HG02943 (cell line): ENCODE measurements at regions not wholly inside any gene's neighbourhood (a gene's known extent, or its start where the extent isn't known, plus 50 kb on each side); places are given as distances from the start of the nearest gene placed in this dataset.
"Not testable (repeated sequence)": the region's sequence is repeated elsewhere in the genome, so short reads cannot be mapped to it uniquely, and the experiment has no call there.

ENCODE experiments used
- ATAC-seq: cut with Tn5 transposase; IDR thresholded peaks from one replicate; pipeline ENCODE4 v1.9.1; 2021; ENCODE audit warnings: mild to moderate bottlenecking, low read depth, moderate library complexity; ENCODE audit not compliant: unreplicated experiment

DNA sequence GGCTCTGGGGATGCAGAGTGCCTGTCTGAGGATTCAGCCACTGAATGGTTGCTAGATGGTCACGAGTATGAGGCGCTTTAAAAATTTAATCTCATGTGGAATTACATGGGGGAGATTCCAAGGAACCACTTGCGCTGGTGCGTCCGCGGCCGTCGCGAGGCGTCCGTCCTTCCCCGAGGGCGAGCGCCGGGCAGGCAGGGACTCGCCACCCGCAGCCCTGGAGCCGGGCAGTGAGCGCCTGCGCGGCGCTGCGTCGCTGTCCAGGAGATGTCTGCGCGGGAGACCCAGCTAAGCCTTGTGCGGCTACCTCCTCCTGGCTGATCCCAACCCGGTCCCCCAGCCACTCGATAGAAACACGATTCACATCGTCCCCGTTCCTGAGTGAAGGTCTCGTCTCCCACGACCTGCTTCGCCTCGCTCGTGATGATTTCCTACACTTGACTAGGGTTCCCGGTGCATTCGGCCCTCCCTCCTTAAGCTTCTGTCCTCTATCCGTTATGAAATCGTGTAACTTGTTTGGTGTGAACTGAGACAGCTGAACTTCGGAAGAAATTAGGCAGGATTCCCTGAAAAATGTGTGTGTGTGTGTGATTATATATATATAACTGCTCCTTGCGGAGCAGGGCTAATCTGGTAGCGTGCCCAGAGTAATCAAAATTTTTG lies 536.4 kb downstream of the PRIM2 start:
- ATAC-seq: not testable (repeated sequence)

DNA sequence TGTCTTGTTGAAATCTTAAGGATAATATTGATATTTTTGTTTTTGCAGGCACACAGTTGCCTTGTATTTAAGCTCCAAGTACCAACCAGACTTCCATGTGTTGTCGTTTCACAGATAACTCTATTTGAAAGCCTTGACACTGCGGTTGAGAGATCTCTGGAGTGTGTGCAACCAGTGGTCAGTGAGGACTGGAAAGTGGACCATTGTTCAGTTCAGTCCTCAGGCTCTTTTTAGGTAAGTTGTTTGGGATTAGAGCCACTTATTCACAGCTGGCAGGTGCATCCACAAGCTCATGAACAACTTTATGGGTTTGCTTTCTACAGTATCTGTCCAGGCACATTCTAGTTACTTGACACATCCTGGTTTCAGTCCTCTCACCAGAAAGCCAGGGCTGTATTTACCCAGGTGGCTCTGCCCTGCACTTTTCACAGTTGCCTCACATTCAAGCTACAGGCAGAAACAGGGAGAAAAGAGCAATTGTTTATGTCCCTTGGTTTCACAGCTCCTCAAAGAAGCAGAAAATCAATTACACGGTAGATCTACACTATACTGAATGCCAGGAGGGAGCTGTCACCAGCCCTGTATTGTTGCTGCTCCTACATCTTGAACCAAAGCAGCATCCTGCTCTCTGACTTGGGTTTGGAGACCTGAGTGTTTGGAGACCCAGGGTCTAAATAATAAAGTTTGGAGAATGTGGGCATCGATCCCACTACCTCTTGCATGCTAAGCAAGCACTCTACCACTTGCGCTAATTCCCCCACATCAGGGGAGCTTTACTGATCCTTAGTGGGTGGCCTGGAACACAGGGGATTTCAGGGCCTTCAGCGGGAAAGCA lies 543.3 kb downstream of the PRIM2 start:
- not testable (repeated sequence) for ATAC-seq

DNA sequence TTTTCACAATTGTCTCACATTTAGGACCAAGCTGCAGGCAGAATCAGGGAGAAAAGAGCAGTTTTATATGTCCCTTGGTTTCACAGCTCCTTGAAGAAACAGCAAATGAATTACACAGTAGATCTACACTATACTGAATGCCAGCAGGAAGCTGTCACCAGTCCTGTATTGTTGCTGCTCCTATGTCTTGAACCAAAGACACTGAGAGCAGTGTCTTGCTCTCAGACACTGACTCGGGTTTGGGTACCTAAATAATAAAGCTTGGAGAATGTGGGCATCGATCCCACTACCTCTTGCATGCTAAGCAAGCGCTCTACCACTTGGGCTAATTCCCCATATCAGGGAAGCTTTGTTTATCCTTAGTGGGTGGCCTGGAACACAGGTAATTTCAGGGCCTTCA lies 552.7 kb downstream of the PRIM2 start:
- ATAC-seq: not testable (repeated sequence)

DNA sequence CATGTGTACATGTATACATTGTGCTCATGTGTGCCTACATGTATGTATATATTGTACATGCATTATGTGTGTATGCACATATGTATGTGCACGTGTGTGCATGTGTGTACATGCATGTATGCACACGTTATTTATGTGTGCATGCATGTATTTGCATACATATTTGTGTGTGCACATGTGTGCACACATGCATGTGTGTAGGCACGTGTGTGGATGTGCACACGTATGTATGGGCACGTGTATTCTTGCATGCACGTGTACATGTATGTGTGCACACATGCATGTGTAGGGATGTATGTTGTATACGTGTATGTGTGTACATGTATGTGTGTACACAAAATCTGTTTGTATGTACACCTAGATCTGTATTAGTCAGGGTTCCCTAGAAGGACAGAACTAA lies 556.0 kb downstream of the PRIM2 start:
- not testable (repeated sequence) for ATAC-seq

DNA sequence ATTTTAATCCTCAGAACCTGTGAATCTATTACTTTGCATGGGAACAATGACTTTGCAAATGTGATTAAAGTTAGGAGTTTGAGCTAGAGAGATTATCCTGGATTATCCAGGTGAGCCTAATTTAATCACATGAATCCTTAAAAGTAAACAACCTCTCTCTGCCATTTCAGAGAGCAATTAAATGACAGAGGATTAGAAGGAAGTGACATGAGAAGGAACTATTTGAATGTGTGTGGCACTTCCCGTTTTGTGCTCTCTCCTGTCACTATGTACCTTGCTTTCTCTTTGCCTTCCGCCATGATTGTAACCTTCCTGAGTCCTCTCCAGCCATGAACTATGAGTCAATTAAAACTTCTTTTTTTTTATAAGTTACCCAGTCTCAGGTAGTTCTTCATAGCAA lies 559.2 kb downstream of the PRIM2 start:
- ATAC-seq: not testable (repeated sequence)

DNA sequence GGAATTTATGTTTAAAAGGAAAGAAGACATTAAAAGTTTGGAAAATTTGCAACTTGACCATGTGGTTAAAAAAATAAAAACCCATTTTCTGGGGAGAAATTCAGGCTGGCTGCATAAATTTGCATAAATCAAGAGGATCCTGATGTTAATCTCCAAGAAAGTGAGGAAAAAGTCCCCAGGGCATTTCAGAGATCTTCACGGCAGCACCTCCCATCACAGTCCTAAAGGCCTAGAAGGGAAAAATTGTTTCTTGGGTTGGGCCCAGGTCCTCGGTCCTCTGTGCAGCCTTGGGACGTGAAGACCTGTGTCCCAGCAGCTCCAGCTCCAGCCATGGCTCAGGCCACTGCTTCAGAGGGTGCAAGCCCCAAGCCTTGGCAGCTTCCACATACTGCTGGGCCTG lies 560.3 kb downstream of the PRIM2 start:
- not testable (repeated sequence) for ATAC-seq

DNA sequence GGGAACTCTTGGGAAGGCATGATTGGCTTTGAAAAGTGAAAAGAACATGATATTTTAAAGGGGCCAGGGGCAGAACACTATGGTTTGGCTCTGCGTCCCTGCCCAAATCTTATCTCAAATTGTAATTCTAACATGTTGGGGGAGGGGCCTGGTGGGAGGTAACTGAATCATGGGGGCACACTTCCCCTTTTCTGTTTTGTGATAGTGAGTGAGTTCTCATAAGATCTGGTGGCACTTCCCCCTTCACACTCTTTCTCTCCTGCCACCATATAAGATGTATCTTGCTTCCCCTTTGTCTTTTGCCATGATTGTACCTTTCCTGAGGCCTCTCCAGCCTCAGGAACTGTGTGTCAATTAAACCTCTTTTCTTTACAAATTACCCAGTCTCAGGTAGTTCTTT lies 561.4 kb downstream of the PRIM2 start:
- ATAC-seq: not testable (repeated sequence)

DNA sequence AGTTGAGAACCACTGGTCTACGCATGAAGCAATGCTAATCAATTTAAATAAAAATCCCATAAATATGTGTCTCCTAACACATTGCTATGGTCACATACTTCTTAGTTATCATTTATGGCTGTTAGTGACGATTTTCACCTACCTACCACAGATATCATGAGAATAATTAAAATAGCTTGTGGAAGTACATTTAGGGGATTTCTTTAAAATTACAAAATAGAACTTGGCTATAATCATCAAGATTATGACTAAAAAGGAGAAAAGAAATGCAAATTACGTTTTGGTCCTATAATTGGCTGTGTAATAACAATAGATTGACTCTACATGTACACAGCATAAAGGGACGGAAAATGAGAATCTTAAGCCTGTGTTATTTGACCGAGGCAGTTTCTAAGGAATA lies 581.4 kb downstream of the PRIM2 start:
- not testable (repeated sequence) for ATAC-seq

DNA sequence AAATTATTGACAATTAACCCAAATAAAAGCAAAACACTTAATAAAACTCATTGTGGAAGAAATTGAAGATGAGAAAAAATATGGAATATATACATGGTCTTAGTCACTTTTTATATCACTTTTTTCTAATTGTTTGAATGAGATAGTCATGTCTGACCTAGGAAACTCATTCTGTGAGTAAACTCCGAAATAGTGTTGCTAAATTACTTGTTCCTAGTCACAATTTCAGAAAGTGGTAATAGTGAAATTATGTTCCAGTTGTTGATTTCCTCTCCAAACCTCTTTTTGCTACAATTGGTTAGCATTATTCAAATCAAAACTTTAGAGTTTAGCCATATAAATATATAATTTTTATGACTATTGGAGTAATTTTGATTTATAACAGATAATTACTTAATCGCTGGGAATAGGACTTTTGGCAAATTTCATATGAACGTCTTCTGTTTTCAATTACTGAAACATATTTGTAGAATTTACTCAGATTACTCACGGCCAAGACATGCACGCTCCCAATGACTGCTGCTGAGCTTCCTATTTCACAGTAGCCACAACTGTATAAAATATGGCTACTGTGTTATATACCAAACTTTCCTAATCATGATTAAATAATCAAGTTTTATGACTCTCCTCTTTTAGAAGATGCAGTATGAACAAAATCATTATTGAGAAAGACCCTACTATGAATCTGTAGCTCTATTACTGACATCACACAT lies 583.4 kb downstream of the PRIM2 start:
- ATAC-seq: not testable (repeated sequence)

DNA sequence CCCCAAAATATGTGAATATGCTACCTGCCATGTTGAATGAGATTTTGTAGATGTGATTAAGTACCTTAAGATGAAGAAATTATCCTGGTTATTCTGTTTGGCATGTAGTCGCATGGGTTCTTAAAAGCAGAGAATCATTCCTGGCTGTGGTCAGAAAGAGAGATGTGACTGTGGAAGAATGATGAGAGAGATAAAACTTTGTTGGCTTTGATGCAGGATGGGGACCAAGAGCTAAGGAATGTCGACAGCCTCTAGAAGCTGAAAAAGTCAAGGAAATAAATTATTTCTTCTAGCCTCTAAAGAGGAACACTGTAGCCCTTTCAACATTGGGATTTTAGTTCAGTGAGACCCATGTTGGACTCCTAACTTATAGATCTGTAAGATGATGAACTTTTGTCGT lies 584.0 kb downstream of the PRIM2 start:
- ATAC-seq: not testable (repeated sequence)

DNA sequence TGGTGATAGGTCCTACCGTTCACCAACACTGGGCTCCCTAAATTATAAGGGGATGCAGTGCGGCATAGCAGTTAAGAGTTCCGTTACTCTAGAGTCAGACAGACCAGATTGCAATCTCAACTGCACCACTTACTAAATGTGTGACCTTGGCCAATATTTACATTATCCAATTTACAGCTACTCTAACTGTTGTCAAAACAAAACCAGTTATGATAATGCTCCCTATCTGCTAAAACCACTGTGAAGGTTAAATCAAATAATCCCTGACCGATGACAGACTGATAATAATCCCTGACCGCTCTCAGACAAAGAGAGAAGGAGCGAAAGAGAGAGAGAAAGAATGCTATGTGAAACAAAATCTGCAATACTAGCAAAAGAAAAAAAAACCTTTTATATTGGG lies 586.9 kb downstream of the PRIM2 start:
- not testable (repeated sequence) for ATAC-seq

DNA sequence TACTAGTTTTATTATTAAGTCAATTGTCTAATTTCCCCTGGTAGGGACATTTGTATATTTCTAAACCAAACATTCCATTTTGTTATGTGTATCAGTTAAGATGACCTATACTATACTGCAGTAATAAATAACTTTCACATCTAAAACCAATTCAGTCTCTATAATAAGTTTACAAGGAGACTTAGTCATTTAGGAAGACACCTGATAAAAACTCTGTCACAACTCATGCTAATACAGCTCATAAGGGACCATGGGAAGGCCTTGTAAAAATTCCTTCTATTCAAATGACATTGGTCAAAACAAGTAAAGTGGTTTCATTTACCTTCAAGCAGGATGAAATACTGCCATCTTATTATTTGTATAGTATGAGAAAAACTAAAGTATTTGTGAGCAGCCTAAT lies 597.9 kb downstream of the PRIM2 start:
- ATAC-seq: not testable (repeated sequence)

DNA sequence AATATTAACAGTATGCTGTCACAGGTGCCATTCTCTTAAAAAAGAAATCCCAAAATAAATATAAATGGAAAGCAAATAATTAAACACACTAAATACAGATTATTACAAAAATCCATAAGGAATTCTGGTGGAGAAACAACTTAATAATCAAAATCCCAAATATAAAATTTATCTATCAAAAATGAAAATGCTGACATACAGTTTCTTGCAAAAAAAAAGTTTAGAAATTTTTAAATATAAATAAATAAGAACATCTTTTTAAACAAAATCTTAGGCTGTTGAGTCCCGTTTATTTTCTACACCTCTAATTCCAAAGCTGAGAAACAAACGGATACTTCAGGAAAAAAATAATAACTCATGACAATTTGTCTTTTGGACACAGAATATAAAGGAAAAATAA lies 625.5 kb downstream of the PRIM2 start:
- not testable (repeated sequence) for ATAC-seq

DNA sequence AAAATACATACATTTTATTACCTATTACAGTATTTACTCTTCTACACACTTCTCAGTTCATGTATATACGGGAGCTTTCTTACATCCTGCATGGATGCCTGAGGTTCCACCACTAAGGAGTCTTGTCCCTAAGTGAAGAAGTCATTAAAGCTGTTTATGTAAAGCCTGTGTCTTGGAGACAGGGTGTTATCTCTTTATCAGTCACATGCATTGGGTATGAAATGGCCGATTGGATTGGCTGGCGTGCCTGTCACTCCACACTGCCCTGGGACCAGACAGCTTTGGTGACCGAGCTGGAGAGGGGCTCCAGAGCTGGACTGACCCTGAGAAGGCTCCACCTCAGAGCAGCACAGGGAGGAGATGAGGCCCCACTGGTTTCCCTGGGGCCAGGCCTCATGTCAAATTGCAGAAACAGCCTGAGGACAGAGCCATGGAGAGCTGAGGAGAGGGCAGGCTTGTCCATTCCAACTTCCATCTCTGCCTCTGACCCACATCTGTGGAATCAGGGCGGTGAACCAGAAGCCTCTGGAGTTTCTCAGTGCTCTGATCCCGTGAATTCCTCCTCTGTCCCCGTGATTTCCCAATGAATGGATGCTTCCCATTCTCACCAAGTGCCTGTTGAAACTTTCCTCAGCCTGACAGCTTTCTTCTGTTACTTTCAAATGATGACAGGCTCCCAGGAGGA lies 628.8 kb downstream of the PRIM2 start:
- ATAC-seq: not testable (repeated sequence)

DNA sequence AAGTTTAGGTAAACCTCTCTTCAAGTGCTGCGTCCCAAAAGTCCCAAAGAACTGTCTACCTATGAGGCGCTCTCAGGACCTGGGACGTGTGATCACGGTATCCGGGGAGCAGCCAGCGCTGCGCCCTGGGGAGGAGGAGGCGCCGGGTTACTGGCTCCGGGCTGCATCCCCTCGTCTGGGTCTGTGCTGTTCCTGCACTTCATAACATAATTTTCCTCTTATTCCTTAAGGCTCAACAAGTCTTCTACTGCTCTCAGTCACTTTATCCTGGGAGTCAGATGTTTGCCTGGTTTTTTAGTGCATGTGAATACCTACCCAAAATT lies 629.3 kb downstream of the PRIM2 start:
- not testable (repeated sequence) for ATAC-seq

DNA sequence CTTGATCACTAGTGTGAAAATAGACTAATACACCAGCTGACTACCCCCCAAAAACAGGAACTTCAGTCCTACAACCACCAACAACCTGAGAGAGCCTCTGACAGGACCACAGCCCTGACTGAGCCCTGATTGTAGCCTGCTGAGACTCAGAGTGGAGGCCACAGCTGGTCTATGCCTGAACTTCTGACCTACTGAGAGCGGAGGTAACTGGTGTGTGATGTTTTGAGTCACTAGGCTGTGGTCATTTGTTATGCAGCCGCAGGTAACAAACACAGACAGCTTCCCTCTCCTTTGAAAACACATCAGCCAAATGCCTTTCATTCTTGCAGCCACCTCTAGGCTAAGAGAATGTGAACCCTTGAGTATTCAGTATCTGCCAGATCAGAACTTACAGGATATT lies 631.1 kb downstream of the PRIM2 start:
- not testable (repeated sequence) for ATAC-seq

DNA sequence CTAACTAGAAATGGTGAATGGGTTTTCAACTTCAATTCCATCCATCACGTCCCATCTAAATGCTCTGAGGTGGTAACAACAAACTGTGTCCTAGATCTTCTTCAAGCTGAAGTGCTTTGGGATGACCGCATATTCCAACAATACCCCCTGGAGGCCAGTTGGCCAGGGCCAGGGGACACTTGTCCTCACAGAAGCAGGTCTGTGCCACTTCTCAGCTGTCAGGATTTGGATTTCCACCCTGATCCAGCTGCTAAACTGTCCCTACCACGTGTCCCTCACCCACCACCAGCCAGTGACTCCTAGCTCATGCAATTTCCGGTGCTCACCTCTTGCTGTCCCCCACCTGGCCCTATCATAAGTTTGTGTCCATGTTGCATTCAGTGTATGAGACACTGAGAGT lies 633.0 kb downstream of the PRIM2 start:
- not testable (repeated sequence) for ATAC-seq

DNA sequence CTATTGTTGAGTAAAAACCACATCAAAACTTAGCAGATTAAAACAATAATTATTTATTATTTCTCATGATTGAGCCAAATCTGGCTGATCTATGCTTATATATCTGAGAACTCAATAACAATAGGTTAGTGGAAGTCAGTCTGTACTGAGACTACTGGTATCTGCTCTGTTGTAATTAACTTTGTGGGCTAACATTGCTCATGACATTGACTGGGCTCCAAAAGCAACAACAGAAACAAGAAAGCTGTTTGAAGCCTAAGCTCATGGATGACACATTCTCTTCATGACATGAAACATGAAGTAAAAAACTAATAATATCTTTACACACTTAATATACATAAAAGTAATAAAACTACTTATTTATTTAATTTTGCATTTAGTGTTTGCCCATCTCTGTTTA lies 649.3 kb downstream of the PRIM2 start:
- ATAC-seq: not testable (repeated sequence)

DNA sequence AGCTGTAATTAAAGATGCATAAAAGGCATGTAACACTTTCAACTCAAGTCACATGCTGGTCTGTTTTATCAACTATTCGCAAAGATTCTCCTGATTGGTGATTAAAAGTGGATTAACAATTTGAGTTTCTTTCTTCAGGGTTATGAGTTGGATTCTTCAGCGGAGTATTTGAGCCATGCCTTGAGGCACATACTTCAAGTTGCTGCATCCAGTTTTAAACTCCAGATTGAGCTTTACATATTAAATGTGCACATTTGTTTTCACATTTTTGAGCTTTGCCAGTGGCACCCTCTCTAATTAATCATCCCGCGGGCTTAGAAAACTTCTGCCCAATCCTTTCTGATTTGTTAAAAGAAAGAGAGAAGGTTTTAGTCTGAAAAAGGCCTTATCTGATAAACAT lies 654.5 kb downstream of the PRIM2 start:
- not testable (repeated sequence) for ATAC-seq

DNA sequence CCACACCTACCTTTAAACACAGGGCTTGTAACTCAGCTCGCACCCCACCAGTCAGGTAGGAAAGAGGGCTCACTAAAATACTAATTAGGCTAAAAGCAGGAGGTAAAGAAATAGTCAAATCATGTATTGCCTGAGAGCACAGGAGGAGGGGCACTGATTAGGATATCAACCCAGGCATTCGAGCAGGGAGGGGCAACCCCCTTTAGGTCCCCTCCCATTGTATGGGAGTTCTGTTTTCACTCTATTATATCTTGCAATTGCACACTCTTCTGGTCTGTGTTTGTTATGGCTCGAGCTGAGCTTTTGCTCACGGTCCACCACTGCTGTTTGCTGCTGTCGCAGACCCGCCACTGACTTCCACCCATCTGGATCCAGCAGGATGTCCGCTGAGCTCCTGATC lies 657.2 kb downstream of the PRIM2 start:
- no peak for ATAC-seq

DNA sequence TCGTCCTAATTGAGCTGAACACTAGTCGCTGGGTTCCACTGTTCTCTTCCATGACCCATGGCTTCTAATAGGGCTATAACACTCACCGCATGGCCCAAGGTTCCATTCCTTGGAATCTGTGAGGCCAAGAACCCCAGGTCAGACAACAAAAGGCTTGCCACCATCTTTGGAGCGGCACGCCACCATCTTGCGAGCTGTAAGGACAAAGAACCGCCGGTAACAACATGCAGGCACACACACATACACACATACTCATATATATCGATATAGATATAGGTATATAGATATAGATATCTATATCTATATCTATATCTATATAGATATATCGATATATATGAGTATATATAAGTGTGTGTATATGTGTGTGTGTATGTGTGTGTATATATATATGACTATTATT lies 657.7 kb downstream of the PRIM2 start:
- not testable (repeated sequence) for ATAC-seq
